ENCODE measurements at regions not wholly inside any gene's neighbourhood (a gene's known extent, or its start where the extent isn't known, plus 50 kb on each side); places are given as distances from the start of the nearest gene placed in this dataset.

DNA sequence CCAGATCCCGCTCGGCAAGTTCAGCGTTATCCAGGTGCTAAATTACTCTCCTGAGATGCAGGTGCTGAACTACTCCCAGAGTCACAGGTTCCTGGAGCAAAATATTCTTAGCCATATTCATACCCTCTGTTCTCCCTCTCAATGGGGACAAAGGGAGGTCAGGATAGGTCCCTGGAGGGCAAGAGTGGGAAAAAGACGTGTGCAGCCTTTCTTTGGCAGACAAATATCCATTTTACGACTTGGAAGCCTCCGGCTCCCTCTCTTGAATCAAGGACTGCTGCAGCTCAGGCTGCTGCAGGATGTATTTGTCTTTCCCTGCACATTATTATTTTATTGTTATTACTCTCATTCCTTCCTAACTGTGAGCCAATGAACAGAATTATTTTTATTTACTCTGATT is 590.2 kb downstream of the NR2F1-AS1 start:
- Histone ChIP-seq H3K9ac (ENCODE audit: low read length) (no peak overlapping the region), H3F3A (ENCODE audit: insufficient read depth, low read length, poor library complexity, severe bottlenecking) (no peaks in the 10 kb centered on the region), H3K4me3 (ENCODE audit: low read length) (no peak overlapping the region), H3K4me2 (ENCODE audit: low read length) (no peak overlapping the region), H4K20me1 (ENCODE audit: insufficient read depth) (no peaks in the 10 kb centered on the region), H3K27me3 (ENCODE audit: insufficient read depth, low read depth, low read length) (no peaks in the 10 kb centered on the region), H3K9me2 (ENCODE audit: insufficient read depth, low read length) (no peaks in the 10 kb centered on the region), H3K79me2 (replicated peaks; ENCODE audit: insufficient read depth, low read length) (no peaks in the 10 kb centered on the region), H3K36me3 (ENCODE audit: insufficient read depth, low read length) (no peaks in the 10 kb centered on the region), H3K9me3 (ENCODE audit: low read length) (peaks cover 5% of the 10 kb centered on the region), H2AFZ (ENCODE audit: low read depth, low read length) (no peak overlapping the region), H3K27ac (ENCODE audit: low read length) (no peak overlapping the region)
- TF ChIP-seq, protein P1, sequence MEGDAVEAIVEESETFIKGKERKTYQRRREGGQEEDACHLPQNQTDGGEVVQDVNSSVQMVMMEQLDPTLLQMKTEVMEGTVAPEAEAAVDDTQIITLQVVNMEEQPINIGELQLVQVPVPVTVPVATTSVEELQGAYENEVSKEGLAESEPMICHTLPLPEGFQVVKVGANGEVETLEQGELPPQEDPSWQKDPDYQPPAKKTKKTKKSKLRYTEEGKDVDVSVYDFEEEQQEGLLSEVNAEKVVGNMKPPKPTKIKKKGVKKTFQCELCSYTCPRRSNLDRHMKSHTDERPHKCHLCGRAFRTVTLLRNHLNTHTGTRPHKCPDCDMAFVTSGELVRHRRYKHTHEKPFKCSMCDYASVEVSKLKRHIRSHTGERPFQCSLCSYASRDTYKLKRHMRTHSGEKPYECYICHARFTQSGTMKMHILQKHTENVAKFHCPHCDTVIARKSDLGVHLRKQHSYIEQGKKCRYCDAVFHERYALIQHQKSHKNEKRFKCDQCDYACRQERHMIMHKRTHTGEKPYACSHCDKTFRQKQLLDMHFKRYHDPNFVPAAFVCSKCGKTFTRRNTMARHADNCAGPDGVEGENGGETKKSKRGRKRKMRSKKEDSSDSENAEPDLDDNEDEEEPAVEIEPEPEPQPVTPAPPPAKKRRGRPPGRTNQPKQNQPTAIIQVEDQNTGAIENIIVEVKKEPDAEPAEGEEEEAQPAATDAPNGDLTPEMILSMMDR (IDR thresholded peaks at IDR 0.05; ENCODE audit: poor library complexity, severe bottlenecking): no peak
- no peak for TF ChIP-seq RAD21 (conservative IDR thresholded peaks at IDR 0.05)
- TF ChIP-seq POLR2AphosphoS5 (IDR thresholded peaks at IDR 0.05): no peak
- TF ChIP-seq MXI1 (conservative IDR thresholded peaks at IDR 0.05; ENCODE audit: poor library complexity, severe bottlenecking): no peak
- no peak for TF ChIP-seq SMC3 (conservative IDR thresholded peaks at IDR 0.05; ENCODE audit: poor library complexity)
- no peak for TF ChIP-seq EP300 (conservative IDR thresholded peaks at IDR 0.05; ENCODE audit: poor library complexity, severe bottlenecking)
- TF ChIP-seq EZH2 (IDR thresholded peaks at IDR 0.05; ENCODE audit: borderline replicate concordance, insufficient read depth, low read length, poor library complexity, severe bottlenecking): no peak

GRCh38 chr5:92981001-92981400 is 600.0 kb downstream of the NR2F1-AS1 start:
- no peaks in the 10 kb centered on the region for H3K27me3 ChIP-seq (ENCODE audit: insufficient read depth, low read depth, low read length)
- TF ChIP-seq SMC3 (conservative IDR thresholded peaks at IDR 0.05; ENCODE audit: poor library complexity) (no peak), EP300 (conservative IDR thresholded peaks at IDR 0.05; ENCODE audit: poor library complexity, severe bottlenecking) (no peak), TAF1 (IDR thresholded peaks at IDR 0.05; ENCODE audit: low read depth) (no peak), EZH2 (IDR thresholded peaks at IDR 0.05; ENCODE audit: borderline replicate concordance, insufficient read depth, low read length, poor library complexity, severe bottlenecking) (no peak), RAD21 (conservative IDR thresholded peaks at IDR 0.05) (no peak), POLR2AphosphoS5 (IDR thresholded peaks at IDR 0.05) (no peak), REST (IDR thresholded peaks at IDR 0.05; ENCODE audit: borderline replicate concordance) (no peak), MXI1 (conservative IDR thresholded peaks at IDR 0.05; ENCODE audit: poor library complexity, severe bottlenecking) (no peak)
- TF ChIP-seq, protein P1 (IDR thresholded peaks at IDR 0.05; ENCODE audit: poor library complexity, severe bottlenecking): no peak
- H3K27ac ChIP-seq (ENCODE audit: low read length): no peak overlapping the region
- H3K9ac ChIP-seq (ENCODE audit: low read length): no peak overlapping the region
- no peaks in the 10 kb centered on the region for H3K36me3 ChIP-seq (ENCODE audit: insufficient read depth, low read length)
- no peak overlapping the region for H3K4me2 ChIP-seq (ENCODE audit: low read length)
- no peaks in the 10 kb centered on the region for H3K9me3 ChIP-seq (ENCODE audit: low read length)
- H3K4me3 ChIP-seq (ENCODE audit: low read length): no peak overlapping the region
- no peak overlapping the region for H2AFZ ChIP-seq (ENCODE audit: low read depth, low read length)
- no peaks in the 10 kb centered on the region for H3F3A ChIP-seq (ENCODE audit: insufficient read depth, low read length, poor library complexity, severe bottlenecking)
- H3K79me2 ChIP-seq (replicated peaks; ENCODE audit: insufficient read depth, low read length): no peaks in the 10 kb centered on the region
- no peaks in the 10 kb centered on the region for H4K20me1 ChIP-seq (ENCODE audit: insufficient read depth)
- H3K9me2 ChIP-seq (ENCODE audit: insufficient read depth, low read length): no peaks in the 10 kb centered on the region
